ENCODE measurements at regions not wholly inside any gene's neighbourhood (a gene's known extent, or its start where the extent isn't known, plus 50 kb on each side); places are given as distances from the start of the nearest gene placed in this dataset.

- no peak for DNase-seq
These were observed 1241.3 kb downstream of the MAT2B start for GRCh38 chr5:164746723-164747122.

DNA sequence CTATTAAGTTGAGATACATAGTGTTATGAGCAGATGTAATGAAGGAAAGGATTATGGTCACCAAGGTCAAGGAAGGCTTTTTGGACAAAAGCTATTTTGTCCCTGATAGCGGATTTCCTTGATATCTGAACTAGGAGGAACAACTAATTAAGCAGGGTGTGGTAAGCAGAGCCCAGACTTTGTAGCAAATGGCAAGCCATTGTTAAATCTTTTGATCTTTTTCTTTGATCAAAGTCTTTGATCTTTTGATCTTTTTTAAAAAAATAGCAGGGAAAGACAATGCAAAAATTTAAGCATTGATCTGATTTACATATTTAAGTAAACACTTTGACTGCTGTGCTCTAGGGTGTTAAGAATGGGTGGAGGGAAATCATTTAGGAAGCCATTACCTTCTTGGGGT, 1242.0 kb downstream of the MAT2B start:
- no peak for DNase-seq

DNA sequence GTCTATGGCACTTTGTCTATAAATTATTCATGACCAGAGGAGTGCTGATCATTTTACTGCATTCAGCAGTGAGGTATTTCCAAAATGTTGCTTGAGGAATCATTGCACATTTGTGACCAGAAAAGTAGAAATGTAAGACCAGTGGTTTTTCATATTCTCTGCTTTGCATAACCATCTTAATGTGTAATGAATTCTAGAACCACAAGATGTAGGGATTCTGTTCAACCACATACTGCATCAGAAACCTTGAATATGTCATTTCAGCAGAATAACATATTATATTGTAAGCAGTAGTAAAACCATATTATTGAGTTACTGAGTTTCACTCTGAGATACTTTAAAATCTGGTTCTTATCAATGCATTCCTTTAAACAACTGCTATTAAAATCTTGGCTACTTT, 1243.4 kb downstream of the MAT2B start:
- DNase-seq: no peak

DNA sequence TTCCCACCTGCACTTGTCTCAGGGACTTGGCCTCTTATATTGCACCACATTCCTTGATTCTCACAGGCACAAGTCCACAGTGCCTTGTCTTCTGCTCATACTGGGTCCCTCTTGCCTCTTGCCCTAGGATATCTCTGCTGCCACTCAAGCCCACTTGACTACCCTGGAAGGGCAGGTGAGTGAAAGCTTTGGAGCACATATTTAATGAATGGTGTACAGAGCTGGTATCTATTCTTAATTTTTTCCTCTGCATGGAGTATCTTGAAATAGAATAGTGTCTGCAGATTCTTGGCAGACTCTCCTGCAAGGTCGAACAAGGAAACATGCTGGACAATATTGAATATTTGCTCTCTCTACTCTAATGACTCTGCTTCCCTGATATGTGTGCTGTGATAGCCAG, 1248.0 kb downstream of the MAT2B start:
- no peak for DNase-seq

GRCh38 chr5:164763206-164763605, 1257.8 kb downstream of the MAT2B start:
- DNase-seq: no peak

DNA sequence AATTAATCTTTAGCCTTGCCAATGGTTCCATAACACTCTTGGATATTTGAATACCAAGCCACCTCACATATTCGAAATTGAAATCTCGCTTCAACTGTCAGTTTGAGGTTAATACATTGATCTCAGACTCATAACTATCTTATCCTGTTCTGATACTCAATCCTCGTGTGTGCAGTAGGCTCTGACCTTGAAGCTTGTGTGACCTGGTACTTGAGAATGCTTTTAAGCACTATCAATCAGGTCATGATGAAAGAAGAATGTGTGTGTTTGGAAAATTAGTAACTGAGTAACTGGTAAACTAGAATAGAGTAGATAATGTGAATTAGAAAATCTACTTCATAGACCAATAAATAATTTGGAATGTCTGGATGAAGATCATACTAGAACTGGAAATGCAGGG, 1266.7 kb downstream of the MAT2B start:
- no peak for DNase-seq

- no peak for DNase-seq
These were observed 1278.8 kb downstream of the MAT2B start for GRCh38 chr5:164784230-164784629.

- no peak for DNase-seq
These were observed 1292.7 kb downstream of the MAT2B start for GRCh38 chr5:164798110-164798509.

- no peak for DNase-seq
These were observed 1294.0 kb downstream of the MAT2B start for GRCh38 chr5:164799391-164799790.

DNA sequence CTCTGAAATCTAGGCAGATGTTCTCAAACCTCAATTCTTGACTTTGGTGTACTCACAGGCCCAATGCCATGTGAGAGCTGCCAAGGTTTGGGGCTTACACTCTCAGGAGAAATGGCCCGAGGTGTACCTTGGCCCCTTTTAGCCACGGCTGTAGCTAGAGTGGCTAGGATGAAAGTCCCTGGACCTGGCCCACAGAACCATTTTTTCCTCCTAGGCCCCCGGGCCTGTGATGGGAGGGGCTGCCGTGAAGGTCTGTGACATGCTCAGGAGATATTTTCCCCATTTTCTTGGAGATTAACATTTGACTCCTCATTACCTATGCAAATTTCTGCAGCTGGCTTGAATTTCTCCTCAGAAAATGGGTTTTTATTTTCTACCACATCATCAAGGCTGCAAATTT, 1296.5 kb downstream of the MAT2B start:
- no peak for DNase-seq

DNA sequence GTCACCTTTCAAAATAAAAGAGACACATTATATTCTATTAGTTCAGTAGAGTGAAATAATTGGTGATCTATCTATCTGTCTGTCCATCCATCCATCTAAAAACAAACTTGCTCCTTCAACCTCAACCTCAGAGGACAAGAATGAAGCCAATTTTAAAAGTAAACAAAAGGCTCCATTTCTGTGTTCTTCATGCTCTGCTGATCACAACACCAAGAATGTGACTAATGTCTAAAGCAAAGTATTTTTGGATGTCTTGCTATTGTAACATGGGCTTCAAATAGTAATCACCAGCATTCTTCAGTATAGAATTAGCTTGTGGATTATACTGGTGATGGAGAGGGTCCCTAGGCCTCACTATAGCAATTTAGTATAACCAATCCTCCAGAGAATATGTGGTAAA, 1304.4 kb downstream of the MAT2B start:
- no peak for DNase-seq

GRCh38 chr5:164818445-164818844, 1313.0 kb downstream of the MAT2B start:
- DNase-seq: no peak

- no peak for DNase-seq
These were observed 1319.3 kb downstream of the MAT2B start for GRCh38 chr5:164824671-164825070.

- no peak for DNase-seq
These were observed 1327.1 kb downstream of the MAT2B start for GRCh38 chr5:164832516-164832915.

DNA sequence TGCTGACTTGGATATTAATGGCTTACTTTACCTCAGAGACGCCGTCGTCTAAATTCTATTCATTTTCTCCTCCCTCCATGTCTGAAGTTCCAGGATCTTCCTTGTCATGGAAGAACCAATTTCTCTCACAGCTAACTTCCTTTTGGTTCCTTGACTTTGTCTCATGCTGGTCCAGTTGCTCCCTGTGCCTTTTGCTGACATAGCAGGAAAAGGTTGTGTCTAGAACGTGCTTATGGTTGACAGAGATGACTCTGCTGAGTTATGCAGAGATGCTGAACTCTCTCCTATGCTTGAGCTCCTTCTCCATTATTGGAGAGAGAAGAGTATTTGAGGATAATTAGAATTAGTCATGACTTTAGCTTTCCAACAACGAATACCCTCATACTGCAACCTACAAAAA, 1338.9 kb downstream of the MAT2B start:
- DNase-seq: no peak

GRCh38 chr5:164860896-164861295, 1355.5 kb downstream of the MAT2B start:
- DNase-seq: no peak

- no peak for DNase-seq
These were observed 1356.2 kb downstream of the MAT2B start for GRCh38 chr5:164861610-164862009.

DNA sequence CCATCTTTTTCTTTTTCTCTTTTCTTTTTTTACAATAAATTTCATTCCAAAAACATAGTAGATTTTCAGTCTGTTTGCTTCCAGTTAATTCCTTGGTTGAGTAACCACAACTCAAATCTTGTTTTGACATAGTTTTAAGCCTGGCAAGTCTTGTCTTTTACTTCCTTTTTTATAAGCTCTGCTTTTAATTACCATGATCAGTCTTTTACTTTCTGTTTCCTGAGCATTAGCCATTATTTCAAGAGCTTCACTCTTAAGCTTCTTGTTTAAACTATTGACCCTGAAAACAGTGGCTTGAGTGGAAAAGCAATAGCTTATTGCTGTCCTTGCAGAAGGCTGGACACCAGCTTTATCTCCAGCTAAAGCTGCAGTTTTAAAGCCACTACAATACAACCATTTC, 1363.3 kb downstream of the MAT2B start:
- DNase-seq: no peak

- DNase-seq: no peak
These were observed 1363.9 kb downstream of the MAT2B start for GRCh38 chr5:164869325-164869724.

DNA sequence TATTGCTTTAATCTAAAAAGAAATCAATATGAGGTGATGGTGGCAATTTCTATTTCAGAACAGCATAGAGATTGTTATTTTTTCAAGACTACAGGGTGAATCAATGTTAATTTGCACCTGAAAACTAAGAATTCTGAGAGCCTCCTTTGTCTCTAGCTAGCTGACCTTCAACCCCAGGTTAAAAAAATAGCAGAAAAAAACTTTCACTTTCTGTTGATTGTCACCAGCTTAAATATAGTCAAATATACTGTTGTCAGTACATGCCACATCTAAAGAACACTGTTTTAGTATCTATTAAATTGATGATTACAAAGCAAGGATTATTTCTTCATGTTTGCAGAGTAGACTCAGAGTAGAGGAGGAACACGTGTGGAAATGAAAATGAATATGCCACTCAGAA, 1371.4 kb downstream of the MAT2B start:
- DNase-seq: no peak

- no peak for DNase-seq
These were observed 1376.0 kb downstream of the MAT2B start for GRCh38 chr5:164881442-164881841.

DNA sequence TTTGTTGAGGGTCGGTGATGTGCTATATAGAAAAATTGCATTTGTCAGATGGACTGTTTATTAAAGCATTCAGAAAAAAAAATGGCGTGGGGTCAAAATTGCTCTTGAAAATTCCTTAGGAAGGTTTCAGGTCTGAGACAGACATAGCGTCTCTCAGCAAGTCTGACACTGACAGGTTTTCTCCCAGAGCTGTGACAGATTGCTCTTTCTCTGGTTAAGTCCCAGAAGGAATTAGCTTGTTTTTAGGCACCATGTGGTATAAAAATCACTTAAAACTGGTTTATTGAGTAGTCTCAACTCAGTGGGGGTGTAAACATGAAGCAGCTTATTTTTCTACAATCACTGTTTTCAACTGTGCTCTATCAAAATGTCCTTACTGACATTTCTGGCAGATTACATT, 1379.8 kb downstream of the MAT2B start:
- no peak for DNase-seq

DNA sequence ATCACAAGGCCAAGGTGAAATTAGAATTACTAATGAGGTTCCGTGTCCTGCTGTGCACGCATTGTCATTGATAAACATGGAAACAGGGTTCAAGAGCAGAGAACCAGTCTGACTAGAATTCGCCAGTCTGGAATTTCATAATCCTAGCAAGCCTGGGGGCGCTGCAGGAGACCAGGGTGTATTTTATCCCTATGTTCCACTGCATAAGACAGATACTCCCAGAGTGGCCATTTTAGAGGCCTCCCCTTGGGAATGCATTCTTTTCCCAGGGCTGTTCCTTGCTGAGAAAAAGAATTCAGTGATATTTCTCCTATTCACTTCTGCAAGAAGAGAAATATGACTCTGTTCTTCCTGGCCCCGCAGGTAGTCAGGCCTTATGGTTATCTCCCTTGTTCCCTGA, 1387.7 kb downstream of the MAT2B start:
- DNase-seq: no peak

GRCh38 chr5:164898705-164899104, 1393.3 kb downstream of the MAT2B start:
- DNase-seq: no peak

DNA sequence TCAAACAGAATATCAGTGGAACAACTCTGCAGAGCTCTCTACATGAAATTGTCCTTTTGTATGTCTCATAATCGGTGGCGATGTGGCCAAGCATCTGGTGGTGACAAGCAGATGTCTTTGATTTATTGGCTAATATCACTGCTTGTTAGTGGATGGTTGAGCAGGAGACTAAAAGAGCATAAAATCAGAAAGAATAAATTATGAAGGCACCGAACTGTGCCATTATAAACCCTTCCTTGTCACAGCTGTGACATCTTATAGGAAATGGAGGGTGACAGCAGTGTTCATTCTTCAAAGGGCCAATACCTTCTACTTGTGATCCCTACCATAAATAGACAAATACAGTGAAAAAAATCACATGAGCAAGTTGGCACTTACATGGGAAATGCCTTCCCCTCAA, 1404.3 kb downstream of the MAT2B start:
- no peak for DNase-seq

DNA sequence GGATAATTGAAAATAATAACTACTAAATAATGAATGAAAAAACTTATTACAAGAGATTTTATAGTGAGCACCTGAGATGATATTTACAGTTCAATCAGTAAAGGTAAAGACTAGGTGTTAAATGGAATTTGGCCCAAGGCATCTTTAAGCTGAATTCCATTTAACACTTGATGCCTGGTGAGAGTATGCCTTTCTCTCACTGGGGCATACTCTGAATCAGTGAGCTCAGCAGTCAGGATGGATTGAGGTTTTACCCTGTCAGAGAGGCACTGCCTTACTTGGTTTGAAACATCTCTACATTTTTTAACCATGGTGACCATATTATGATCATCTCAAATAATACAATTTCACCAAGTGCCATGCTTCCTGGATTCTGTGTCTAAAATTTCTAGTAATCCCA, 1416.3 kb downstream of the MAT2B start:
- no peak for DNase-seq

Data from CD4-positive, alpha-beta T cell treated with Interleukin-17A for 1 hour (primary cell).